ENCODE measurements at regions not wholly inside any gene's neighbourhood (a gene's known extent, or its start where the extent isn't known, plus 50 kb on each side); places are given as distances from the start of the nearest gene placed in this dataset.

- TF ChIP-seq POLR2A (IDR thresholded peaks at IDR 0.05) (no peak), CTCF (IDR thresholded peaks at IDR 0.05) (no peak)
Observed at GRCh38 chr16:55089600-55089999, 158.9 kb downstream of the IRX5 start.

Data from testis (tissue), 2 donors.